ENCODE measurements at regions not wholly inside any gene's neighbourhood (a gene's known extent, or its start where the extent isn't known, plus 50 kb on each side); places are given as distances from the start of the nearest gene placed in this dataset.

DNA sequence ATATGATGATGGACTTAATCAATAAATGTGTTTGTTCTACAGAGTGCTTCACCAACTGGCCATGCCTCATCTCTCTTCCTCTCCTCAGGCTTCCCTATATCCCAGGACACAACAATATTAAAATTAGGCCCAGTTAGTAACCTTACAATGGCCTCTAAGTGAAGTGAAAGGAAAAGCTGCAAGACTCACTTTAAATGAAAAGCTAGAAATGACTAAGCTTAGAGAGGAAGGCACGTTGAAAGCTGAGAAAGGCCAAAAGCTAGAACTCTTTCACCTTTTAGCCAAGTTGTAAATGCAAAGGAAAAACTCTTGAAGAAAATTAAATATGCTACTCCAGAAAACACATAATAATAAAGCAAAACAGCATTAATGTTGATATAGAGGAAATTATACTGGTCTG is 1010.3 kb downstream of the NAALADL2 start:
- CTCF ChIA-PET, result interaction anchor here (1.2 to 1.4 kb wide), 2 partner anchors 20 to 29 kb away, joined by 3 read pairs; no protein-coding TSS in a partner anchor
- no peak for DNase-seq (ENCODE audit: extremely low spot score)
- TF ChIP-seq, protein P1, sequence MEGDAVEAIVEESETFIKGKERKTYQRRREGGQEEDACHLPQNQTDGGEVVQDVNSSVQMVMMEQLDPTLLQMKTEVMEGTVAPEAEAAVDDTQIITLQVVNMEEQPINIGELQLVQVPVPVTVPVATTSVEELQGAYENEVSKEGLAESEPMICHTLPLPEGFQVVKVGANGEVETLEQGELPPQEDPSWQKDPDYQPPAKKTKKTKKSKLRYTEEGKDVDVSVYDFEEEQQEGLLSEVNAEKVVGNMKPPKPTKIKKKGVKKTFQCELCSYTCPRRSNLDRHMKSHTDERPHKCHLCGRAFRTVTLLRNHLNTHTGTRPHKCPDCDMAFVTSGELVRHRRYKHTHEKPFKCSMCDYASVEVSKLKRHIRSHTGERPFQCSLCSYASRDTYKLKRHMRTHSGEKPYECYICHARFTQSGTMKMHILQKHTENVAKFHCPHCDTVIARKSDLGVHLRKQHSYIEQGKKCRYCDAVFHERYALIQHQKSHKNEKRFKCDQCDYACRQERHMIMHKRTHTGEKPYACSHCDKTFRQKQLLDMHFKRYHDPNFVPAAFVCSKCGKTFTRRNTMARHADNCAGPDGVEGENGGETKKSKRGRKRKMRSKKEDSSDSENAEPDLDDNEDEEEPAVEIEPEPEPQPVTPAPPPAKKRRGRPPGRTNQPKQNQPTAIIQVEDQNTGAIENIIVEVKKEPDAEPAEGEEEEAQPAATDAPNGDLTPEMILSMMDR (IDR thresholded peaks at IDR 0.05; ENCODE audit: control extremely low read depth, extremely low read depth, low read depth, missing control alignments), result no peak
- POLR2A ChIA-PET, result no interaction called here

GRCh38 chr3:175868626-175869025 is 1009.5 kb downstream of the NAALADL2 start:
- ChIA-PET CTCF (no interaction called here), POLR2A (no interaction called here)
- TF ChIP-seq, protein P1 (IDR thresholded peaks at IDR 0.05; ENCODE audit: control extremely low read depth, extremely low read depth, low read depth, missing control alignments), result no peak
- DNase-seq (ENCODE audit: extremely low spot score), result no peak

DNA sequence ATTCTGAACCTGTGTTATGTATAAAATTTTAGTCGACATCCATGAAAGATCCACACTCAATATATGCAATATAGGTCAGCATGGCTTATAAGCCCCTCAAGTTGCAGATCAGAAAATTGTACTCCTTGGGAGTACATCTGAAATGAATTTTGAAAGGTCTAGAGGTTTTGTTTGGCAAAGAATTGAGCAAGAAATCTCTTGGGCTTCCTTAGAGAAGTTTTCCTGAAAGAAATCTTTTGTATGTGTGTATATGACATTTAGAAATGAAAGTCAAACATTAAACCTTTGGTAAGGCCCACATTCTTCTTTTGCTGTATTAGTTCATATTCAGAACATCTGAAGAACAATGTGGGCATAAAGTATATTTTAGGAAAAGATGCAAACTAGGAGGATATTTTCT is 1006.6 kb downstream of the NAALADL2 start:
- no peak for DNase-seq (ENCODE audit: extremely low spot score)
- TF ChIP-seq, protein P1 (IDR thresholded peaks at IDR 0.05; ENCODE audit: control extremely low read depth, extremely low read depth, low read depth, missing control alignments), result no peak
- POLR2A ChIA-PET, result no interaction called here
- CTCF ChIA-PET, result no interaction called here

GRCh38 chr3:175861916-175862315 is 1002.8 kb downstream of the NAALADL2 start:
- DNase-seq (ENCODE audit: extremely low spot score), result no peak
- CTCF ChIA-PET, result no interaction called here
- POLR2A ChIA-PET, result no interaction called here
- TF ChIP-seq, protein P1 (IDR thresholded peaks at IDR 0.05; ENCODE audit: control extremely low read depth, extremely low read depth, low read depth, missing control alignments), result no peak
